ENCODE measurements at regions not wholly inside any gene's neighbourhood (a gene's known extent, or its start where the extent isn't known, plus 50 kb on each side); places are given as distances from the start of the nearest gene placed in this dataset.
"Not testable (repeated sequence)": the region's sequence is repeated elsewhere in the genome, so short reads cannot be mapped to it uniquely, and the experiment has no call there.

DNA sequence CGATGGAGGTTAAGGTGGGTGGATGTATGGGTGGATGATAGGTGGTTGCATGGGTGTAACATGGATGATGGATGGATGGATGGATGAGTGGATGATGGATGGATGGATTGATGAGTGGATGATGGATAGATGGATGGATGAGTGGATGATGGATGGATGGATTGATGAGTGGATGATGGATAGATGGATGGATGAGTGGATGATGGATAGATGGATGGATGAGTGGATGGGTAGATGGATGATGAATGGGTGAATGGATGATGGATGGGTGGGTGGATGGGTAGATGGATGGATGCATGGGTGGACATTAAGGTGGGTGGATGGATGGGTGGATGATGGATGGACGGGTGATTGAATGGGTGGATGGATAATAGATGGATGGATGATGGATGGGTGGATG is 136.5 kb upstream of the FOXD4L5 start:
- H3K36me3 ChIP-seq (ENCODE audit: insufficient read depth, low read length); H3K27me3 Mint-ChIP-seq; H3K36me3 Mint-ChIP-seq; DNase-seq; CTCF ChIA-PET; H3K27ac ChIP-seq (ENCODE audit: low read depth, low read length); H3K27ac Mint-ChIP-seq; H3K4me1 Mint-ChIP-seq; H3K4me3 ChIP-seq (ENCODE audit: low read length); H3K4me3 Mint-ChIP-seq; H3K4me1 ChIP-seq (ENCODE audit: insufficient read depth, low read length); H3K27me3 ChIP-seq (ENCODE audit: insufficient read depth, low read length, poor library complexity, severe bottlenecking); POLR2A ChIA-PET; H3K9me3 ChIP-seq (ENCODE audit: low read length): not testable (repeated sequence)
- H3K9me3 Mint-ChIP-seq = peaks cover 12 to 44% (median 30%) of the 10 kb centered on the region in 5 donors

DNA sequence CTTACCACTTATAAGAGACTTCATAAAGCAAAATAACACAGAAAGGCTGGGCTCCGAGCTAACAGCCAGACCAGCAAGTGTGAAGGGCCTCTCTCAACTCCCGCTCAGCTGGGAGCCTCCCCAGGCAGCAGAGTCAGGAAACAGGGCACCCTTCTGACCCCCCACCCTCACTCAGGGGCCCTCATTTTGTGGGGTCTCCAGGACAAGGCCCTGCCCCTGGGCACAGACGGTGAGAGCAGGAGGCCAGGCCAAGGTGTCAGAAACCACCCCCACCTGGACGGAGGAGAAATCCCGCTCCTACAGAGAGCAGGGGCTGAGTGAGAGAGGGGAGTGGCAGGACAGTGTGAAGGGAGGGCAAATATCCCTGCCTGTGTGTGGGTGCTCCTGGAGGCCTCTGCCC is 135.8 kb upstream of the FOXD4L5 start:
- H3K4me3 Mint-ChIP-seq = no peak overlapping the region
- H3K36me3 Mint-ChIP-seq = peaks cover 0 to 1% (median 0%) of the 10 kb centered on the region in 3 donors
- DNase-seq = no peak
- no peaks in the 10 kb centered on the region for H3K4me1 ChIP-seq (ENCODE audit: insufficient read depth, low read length)
- no peak overlapping the region for H3K4me3 ChIP-seq (ENCODE audit: low read length)
- H3K36me3 ChIP-seq (ENCODE audit: insufficient read depth, low read length) = no peaks in the 10 kb centered on the region
- peaks cover 12 to 45% (median 30%) of the 10 kb centered on the region in 5 donors for H3K9me3 Mint-ChIP-seq
- ChIA-PET CTCF (no interaction called here), POLR2A (no interaction called here)
- peaks cover 0 to 1% of the 10 kb centered on the region in 2 donors for H3K27me3 Mint-ChIP-seq
- no peak overlapping the region for H3K27ac Mint-ChIP-seq
- no peak overlapping the region for H3K27ac ChIP-seq (ENCODE audit: low read depth, low read length)
- no peaks in the 10 kb centered on the region for H3K27me3 ChIP-seq (ENCODE audit: insufficient read depth, low read length, poor library complexity, severe bottlenecking)
- no peaks in the 10 kb centered on the region for H3K9me3 ChIP-seq (ENCODE audit: low read length)
- H3K4me1 Mint-ChIP-seq = peaks cover 0 to 7% (median 6%) of the 10 kb centered on the region in 3 donors

DNA sequence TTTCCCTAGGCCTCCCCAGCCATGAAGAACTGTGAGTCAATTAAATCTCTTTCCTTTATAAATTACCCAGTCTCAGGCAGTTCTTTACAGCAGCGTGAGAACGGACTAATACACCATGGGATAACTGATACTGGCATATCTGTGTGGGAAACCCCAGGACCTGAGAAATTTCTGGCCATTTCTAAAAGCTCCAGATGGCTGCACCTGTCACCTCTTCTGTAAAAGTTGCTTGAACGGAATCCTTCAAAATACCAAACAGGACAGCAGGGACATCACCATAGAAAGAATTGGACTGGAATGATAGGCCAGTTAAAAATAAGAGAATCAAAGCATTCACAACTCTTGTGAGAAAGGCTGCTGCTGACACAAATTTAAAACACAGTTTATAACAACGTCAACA is 134.0 kb upstream of the FOXD4L5 start:
- H3K9me3 Mint-ChIP-seq = peaks cover 21 to 39% (median 29%) of the 10 kb centered on the region in 5 donors
- H3K4me1 Mint-ChIP-seq; H3K4me3 Mint-ChIP-seq; H3K27me3 ChIP-seq (ENCODE audit: insufficient read depth, low read length, poor library complexity, severe bottlenecking); CTCF ChIA-PET; H3K36me3 Mint-ChIP-seq; H3K27ac ChIP-seq (ENCODE audit: low read depth, low read length); POLR2A ChIA-PET; H3K27me3 Mint-ChIP-seq; H3K9me3 ChIP-seq (ENCODE audit: low read length); H3K27ac Mint-ChIP-seq; H3K36me3 ChIP-seq (ENCODE audit: insufficient read depth, low read length); DNase-seq; H3K4me3 ChIP-seq (ENCODE audit: low read length); H3K4me1 ChIP-seq (ENCODE audit: insufficient read depth, low read length): not testable (repeated sequence)

DNA sequence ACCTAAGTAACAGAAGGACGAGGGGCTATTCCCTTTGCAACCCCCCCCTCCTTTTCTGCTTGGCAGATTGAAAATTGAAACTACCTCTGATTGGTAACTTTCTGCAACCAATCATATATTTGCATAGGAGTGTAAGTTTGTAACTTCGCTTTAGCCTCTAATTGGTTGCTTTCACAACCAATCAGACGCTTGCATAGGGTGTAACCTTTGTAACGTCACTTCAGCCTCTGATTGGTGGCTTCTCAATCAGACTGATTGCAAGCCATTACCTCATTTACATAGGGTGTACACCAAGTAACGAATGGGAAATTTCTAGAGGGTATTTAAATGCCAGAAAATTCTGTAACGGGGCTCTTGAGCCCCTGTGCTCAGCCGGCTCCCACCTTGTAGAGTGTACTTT is 131.9 kb upstream of the FOXD4L5 start:
- H3K36me3 Mint-ChIP-seq; H3K4me1 ChIP-seq (ENCODE audit: insufficient read depth, low read length); H3K27ac ChIP-seq (ENCODE audit: low read depth, low read length); H3K27ac Mint-ChIP-seq; H3K4me3 Mint-ChIP-seq; H3K27me3 ChIP-seq (ENCODE audit: insufficient read depth, low read length, poor library complexity, severe bottlenecking); CTCF ChIA-PET; H3K36me3 ChIP-seq (ENCODE audit: insufficient read depth, low read length); H3K9me3 ChIP-seq (ENCODE audit: low read length); H3K27me3 Mint-ChIP-seq; POLR2A ChIA-PET; H3K4me3 ChIP-seq (ENCODE audit: low read length); H3K4me1 Mint-ChIP-seq; DNase-seq: not testable (repeated sequence)
- H3K9me3 Mint-ChIP-seq = peaks cover 21 to 42% (median 35%) of the 10 kb centered on the region in 5 donors

DNA sequence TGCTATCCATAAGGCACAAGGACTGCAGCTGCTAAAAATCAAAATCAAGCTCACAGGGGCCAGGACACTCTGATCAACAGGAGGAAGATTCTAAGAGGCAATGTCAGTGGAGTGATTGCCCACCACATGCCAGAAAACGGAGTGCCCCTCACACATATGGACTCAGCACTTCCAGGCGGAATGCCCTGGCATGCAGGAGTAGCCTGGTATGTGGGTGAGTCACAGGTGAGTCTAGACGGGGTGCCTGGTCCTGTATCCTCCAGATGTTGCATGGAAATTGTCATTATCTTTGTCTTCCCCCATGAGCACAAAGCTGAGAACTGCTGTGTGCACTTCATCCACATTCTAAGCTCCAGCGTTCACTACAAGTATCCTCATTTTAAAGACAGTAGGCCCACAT is 129.2 kb upstream of the FOXD4L5 start:
- H3K4me1 Mint-ChIP-seq; H3K9me3 ChIP-seq (ENCODE audit: low read length); H3K27ac ChIP-seq (ENCODE audit: low read depth, low read length); POLR2A ChIA-PET; H3K27ac Mint-ChIP-seq; H3K36me3 ChIP-seq (ENCODE audit: insufficient read depth, low read length); H3K4me3 ChIP-seq (ENCODE audit: low read length); H3K27me3 ChIP-seq (ENCODE audit: insufficient read depth, low read length, poor library complexity, severe bottlenecking); H3K4me1 ChIP-seq (ENCODE audit: insufficient read depth, low read length); CTCF ChIA-PET; H3K27me3 Mint-ChIP-seq; DNase-seq; H3K4me3 Mint-ChIP-seq; H3K36me3 Mint-ChIP-seq: not testable (repeated sequence)
- peaks cover 13 to 43% (median 25%) of the 10 kb centered on the region in 5 donors for H3K9me3 Mint-ChIP-seq

DNA sequence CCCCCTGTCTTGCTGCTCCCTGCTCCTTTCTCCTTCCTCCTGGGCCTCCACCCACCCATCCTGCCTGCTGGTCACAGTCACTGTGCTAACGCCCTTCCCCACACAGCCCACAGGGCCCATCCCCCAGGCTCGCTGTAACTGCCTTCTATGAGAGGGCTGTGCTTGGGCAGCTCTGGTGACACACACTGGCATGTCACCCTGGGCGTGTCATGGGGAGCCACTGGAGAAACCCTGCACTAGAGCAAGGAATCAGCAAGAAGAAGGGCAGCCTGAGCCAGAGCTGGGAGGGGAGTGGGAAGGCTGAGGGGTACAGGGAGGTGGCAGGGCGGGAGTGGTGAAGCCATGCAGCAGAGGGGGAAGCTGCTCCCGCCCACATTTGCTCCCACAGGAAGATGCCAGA is 128.4 kb upstream of the FOXD4L5 start:
- H3K4me1 Mint-ChIP-seq; DNase-seq; CTCF ChIA-PET; H3K4me1 ChIP-seq (ENCODE audit: insufficient read depth, low read length); H3K36me3 Mint-ChIP-seq; H3K4me3 ChIP-seq (ENCODE audit: low read length); H3K27ac Mint-ChIP-seq; H3K27me3 Mint-ChIP-seq; H3K27ac ChIP-seq (ENCODE audit: low read depth, low read length); H3K27me3 ChIP-seq (ENCODE audit: insufficient read depth, low read length, poor library complexity, severe bottlenecking); H3K36me3 ChIP-seq (ENCODE audit: insufficient read depth, low read length); H3K4me3 Mint-ChIP-seq; H3K9me3 ChIP-seq (ENCODE audit: low read length); POLR2A ChIA-PET: not testable (repeated sequence)
- peaks cover 9 to 43% (median 23%) of the 10 kb centered on the region in 5 donors for H3K9me3 Mint-ChIP-seq

DNA sequence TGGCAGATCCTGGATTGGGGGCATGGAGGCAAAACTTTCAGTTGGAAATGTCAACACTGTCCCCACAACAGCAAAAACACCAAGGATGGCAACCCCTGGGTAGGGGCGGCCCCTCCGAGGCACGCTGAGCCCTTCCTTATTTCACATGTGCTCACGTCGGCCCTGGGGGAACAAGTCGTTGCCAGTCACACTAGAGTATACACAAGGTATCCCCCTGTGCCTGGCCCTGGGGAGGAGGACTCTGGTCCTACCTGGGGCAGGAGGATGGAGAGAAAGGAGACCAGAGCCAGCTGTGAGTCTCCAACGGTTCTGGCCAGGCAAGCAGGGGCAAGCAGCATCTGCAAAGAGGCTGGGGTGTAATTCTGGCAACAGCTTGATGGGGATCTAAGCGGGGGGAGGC is 126.9 kb upstream of the FOXD4L5 start:
- DNase-seq = no peak
- Histone ChIP-seq H3K4me1 (ENCODE audit: insufficient read depth, low read length) (no peaks in the 10 kb centered on the region), H3K9me3 (ENCODE audit: low read length) (no peaks in the 10 kb centered on the region), H3K27ac (ENCODE audit: low read depth, low read length) (no peak overlapping the region), H3K4me3 (ENCODE audit: low read length) (no peak overlapping the region), H3K36me3 (ENCODE audit: insufficient read depth, low read length) (no peaks in the 10 kb centered on the region), H3K27me3 (ENCODE audit: insufficient read depth, low read length, poor library complexity, severe bottlenecking) (no peaks in the 10 kb centered on the region)
- H3K4me1 Mint-ChIP-seq = peaks cover 0 to 7% (median 0%) of the 10 kb centered on the region in 3 donors
- peaks cover 9 to 47% (median 27%) of the 10 kb centered on the region in 5 donors for H3K9me3 Mint-ChIP-seq
- no peak overlapping the region for H3K4me3 Mint-ChIP-seq
- no peak overlapping the region for H3K27ac Mint-ChIP-seq
- H3K27me3 Mint-ChIP-seq = no peaks in the 10 kb centered on the region
- ChIA-PET POLR2A (no interaction called here), CTCF (no interaction called here)
- H3K36me3 Mint-ChIP-seq = no peaks in the 10 kb centered on the region

DNA sequence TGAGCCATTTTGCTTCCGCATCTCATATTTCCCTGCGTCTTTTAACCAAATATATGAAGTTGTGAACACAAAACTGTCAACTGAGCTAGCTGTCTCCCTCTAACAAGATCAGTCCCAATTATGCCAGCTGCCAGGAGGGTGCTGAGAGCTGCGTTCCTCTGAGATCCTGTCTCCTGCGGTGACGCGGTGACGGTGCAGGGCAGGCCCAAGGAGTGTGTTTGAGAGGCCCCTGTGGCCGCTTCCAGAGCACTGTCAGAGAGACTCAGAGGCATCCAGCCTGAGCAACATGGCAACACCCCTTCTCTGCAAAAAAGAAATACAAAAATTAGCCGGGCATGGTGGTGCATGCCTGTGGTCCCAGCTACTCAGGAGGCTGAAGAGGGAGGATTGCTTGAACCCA is 126.3 kb upstream of the FOXD4L5 start:
- Histone ChIP-seq H3K9me3 (ENCODE audit: low read length) (no peaks in the 10 kb centered on the region), H3K36me3 (ENCODE audit: insufficient read depth, low read length) (no peaks in the 10 kb centered on the region), H3K4me3 (ENCODE audit: low read length) (no peak overlapping the region), H3K27ac (ENCODE audit: low read depth, low read length) (no peak overlapping the region), H3K27me3 (ENCODE audit: insufficient read depth, low read length, poor library complexity, severe bottlenecking) (no peaks in the 10 kb centered on the region), H3K4me1 (ENCODE audit: insufficient read depth, low read length) (no peaks in the 10 kb centered on the region)
- H3K9me3 Mint-ChIP-seq = peaks cover 9 to 47% (median 27%) of the 10 kb centered on the region in 5 donors
- POLR2A ChIA-PET = no interaction called here
- no peak overlapping the region for H3K27ac Mint-ChIP-seq
- H3K4me1 Mint-ChIP-seq = peaks cover 0 to 7% (median 0%) of the 10 kb centered on the region in 3 donors
- CTCF ChIA-PET = no interaction called here
- no peaks in the 10 kb centered on the region for H3K27me3 Mint-ChIP-seq
- no peak for DNase-seq
- no peak overlapping the region for H3K4me3 Mint-ChIP-seq
- H3K36me3 Mint-ChIP-seq = no peaks in the 10 kb centered on the region

DNA sequence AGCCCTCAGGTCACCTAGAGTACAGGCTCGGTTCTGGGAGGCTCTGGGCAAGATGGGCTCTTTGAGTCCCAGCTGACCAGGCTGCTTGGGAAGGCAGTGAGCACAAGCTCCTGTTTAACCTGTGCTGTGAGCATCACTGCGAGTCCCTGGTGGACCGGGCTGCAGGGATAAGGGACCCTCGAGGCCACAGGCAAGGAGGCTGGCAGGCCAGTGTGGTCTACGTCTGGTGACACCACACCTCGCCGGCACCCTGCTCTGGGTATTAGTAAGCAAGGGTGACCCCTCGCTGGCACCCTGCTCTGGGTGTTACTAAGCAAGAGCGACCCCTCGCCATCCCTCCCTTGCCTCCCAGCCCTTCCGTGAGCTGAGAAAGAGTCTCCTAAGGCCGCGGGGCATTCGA is 125.9 kb upstream of the FOXD4L5 start:
- Histone ChIP-seq H3K4me3 (ENCODE audit: low read length) (no peak overlapping the region), H3K9me3 (ENCODE audit: low read length) (no peaks in the 10 kb centered on the region), H3K27ac (ENCODE audit: low read depth, low read length) (no peak overlapping the region), H3K36me3 (ENCODE audit: insufficient read depth, low read length) (no peaks in the 10 kb centered on the region), H3K27me3 (ENCODE audit: insufficient read depth, low read length, poor library complexity, severe bottlenecking) (no peaks in the 10 kb centered on the region), H3K4me1 (ENCODE audit: insufficient read depth, low read length) (no peaks in the 10 kb centered on the region)
- no peaks in the 10 kb centered on the region for H3K36me3 Mint-ChIP-seq
- H3K4me3 Mint-ChIP-seq = no peak overlapping the region
- H3K27ac Mint-ChIP-seq = no peak overlapping the region
- H3K27me3 Mint-ChIP-seq = no peaks in the 10 kb centered on the region
- H3K4me1 Mint-ChIP-seq = peaks cover 0 to 7% (median 0%) of the 10 kb centered on the region in 3 donors
- peaks cover 9 to 50% (median 29%) of the 10 kb centered on the region in 5 donors for H3K9me3 Mint-ChIP-seq
- DNase-seq = no peak
- ChIA-PET CTCF (no interaction called here), POLR2A (no interaction called here)
